ENCODE measurements at regions not wholly inside any gene's neighbourhood (a gene's known extent, or its start where the extent isn't known, plus 50 kb on each side); places are given as distances from the start of the nearest gene placed in this dataset.

- H4K91ac ChIP-seq (ENCODE audit: low read depth, low read length): no peak overlapping the region
- H3K18ac ChIP-seq (ENCODE audit: low read length): no peak overlapping the region
- no peak overlapping the region for H2BK5ac ChIP-seq (ENCODE audit: low read depth, low read length, poor library complexity)
- no peaks in the 10 kb centered on the region for H3K27me3 ChIP-seq (ENCODE audit: insufficient read depth, low read length)
- H4K8ac ChIP-seq (ENCODE audit: low read depth, low read length): no peak overlapping the region
- no peak overlapping the region for H2AK5ac ChIP-seq (ENCODE audit: low read length)
- H4K12ac ChIP-seq (ENCODE audit: low read depth, low read length): no peak overlapping the region
- no peaks in the 10 kb centered on the region for H3K36me3 ChIP-seq (ENCODE audit: control insufficient read depth in 1 of 2, insufficient read depth in 2 of 2, low read length in 2 of 2)
- DNase-seq: no peak
- H3K4me3 ChIP-seq (ENCODE audit: low read depth, low read length): no peak overlapping the region
- no peaks in the 10 kb centered on the region for H3K79me1 ChIP-seq (ENCODE audit: low read length)
- H3K79me2 ChIP-seq (ENCODE audit: control insufficient read depth, insufficient read depth, low read length, poor library complexity): no peaks in the 10 kb centered on the region
- H3K4ac ChIP-seq (ENCODE audit: low read depth, low read length): no peak overlapping the region
- H3K9ac ChIP-seq (ENCODE audit: low read length): no peak overlapping the region
- H2BK120ac ChIP-seq (ENCODE audit: insufficient read depth, low read length, poor library complexity): no peak overlapping the region
- H3K9me3 ChIP-seq (ENCODE audit: insufficient read depth, low read depth, low read length): peaks cover 3% of the 10 kb centered on the region
- H2AFZ ChIP-seq (ENCODE audit: insufficient read depth, low read length, poor library complexity): no peak overlapping the region
- H3K4me1 ChIP-seq (ENCODE audit: control insufficient read depth in 1 of 2, insufficient read depth in 2 of 2, low read length in 2 of 2): no peaks in the 10 kb centered on the region
- WGBS (ENCODE audit: extremely low coverage, insufficient coverage, insufficient read length): no CpG with 5 or more reads among the region's 1 CpG
- no peak overlapping the region for H3K23ac ChIP-seq (ENCODE audit: low read length)
- H3K4me2 ChIP-seq (ENCODE audit: low read length): no peak overlapping the region
- H3K27ac ChIP-seq (ENCODE audit: low read depth, low read length): no peak overlapping the region
- H2BK12ac ChIP-seq (ENCODE audit: low read length): no peak overlapping the region
- H3K14ac ChIP-seq (ENCODE audit: low read length): no peak overlapping the region
These were observed 81.1 kb downstream of the RRAGC start for GRCh38 chr1:38778521-38778920.

GRCh38 chr1:38778051-38778450 is 81.5 kb downstream of the RRAGC start:
- Histone ChIP-seq H4K12ac (ENCODE audit: low read depth, low read length) (no peak overlapping the region), H2BK12ac (ENCODE audit: low read length) (no peak overlapping the region), H3K14ac (ENCODE audit: low read length) (no peak overlapping the region), H3K36me3 (ENCODE audit: control insufficient read depth in 1 of 2, insufficient read depth in 2 of 2, low read length in 2 of 2) (no peaks in the 10 kb centered on the region), H2BK120ac (ENCODE audit: insufficient read depth, low read length, poor library complexity) (no peak overlapping the region), H3K4ac (ENCODE audit: low read depth, low read length) (no peak overlapping the region), H3K9ac (ENCODE audit: low read length) (no peak overlapping the region), H2AFZ (ENCODE audit: insufficient read depth, low read length, poor library complexity) (no peak overlapping the region), H4K8ac (ENCODE audit: low read depth, low read length) (no peak overlapping the region), H3K4me2 (ENCODE audit: low read length) (no peak overlapping the region), H3K27ac (ENCODE audit: low read depth, low read length) (no peak overlapping the region), H3K27me3 (ENCODE audit: insufficient read depth, low read length) (no peaks in the 10 kb centered on the region), H4K91ac (ENCODE audit: low read depth, low read length) (no peak overlapping the region), H3K79me1 (ENCODE audit: low read length) (no peaks in the 10 kb centered on the region), H3K4me1 (ENCODE audit: control insufficient read depth in 1 of 2, insufficient read depth in 2 of 2, low read length in 2 of 2) (no peaks in the 10 kb centered on the region), H3K4me3 (ENCODE audit: low read depth, low read length) (no peak overlapping the region), H3K79me2 (ENCODE audit: control insufficient read depth, insufficient read depth, low read length, poor library complexity) (no peaks in the 10 kb centered on the region), H3K9me3 (ENCODE audit: insufficient read depth, low read depth, low read length) (peaks cover 3% of the 10 kb centered on the region), H3K18ac (ENCODE audit: low read length) (no peak overlapping the region), H3K23ac (ENCODE audit: low read length) (no peak overlapping the region), H2BK5ac (ENCODE audit: low read depth, low read length, poor library complexity) (no peak overlapping the region), H2AK5ac (ENCODE audit: low read length) (no peak overlapping the region)
- DNase-seq: no peak
- no CpG with 5 or more reads among the region's 2 CpGs for WGBS (ENCODE audit: extremely low coverage, insufficient coverage, insufficient read length)

GRCh38 chr1:38777464-38777957 is 82.1 kb downstream of the RRAGC start:
- Histone ChIP-seq H3K9ac (ENCODE audit: low read length) (no peak overlapping the region), H2AK5ac (ENCODE audit: low read length) (no peak overlapping the region), H3K27me3 (ENCODE audit: insufficient read depth, low read length) (no peaks in the 10 kb centered on the region), H4K8ac (ENCODE audit: low read depth, low read length) (no peak overlapping the region), H3K36me3 (ENCODE audit: control insufficient read depth in 1 of 2, insufficient read depth in 2 of 2, low read length in 2 of 2) (no peaks in the 10 kb centered on the region), H3K27ac (ENCODE audit: low read depth, low read length) (no peak overlapping the region), H3K4me2 (ENCODE audit: low read length) (no peak overlapping the region), H2BK12ac (ENCODE audit: low read length) (no peak overlapping the region), H3K79me1 (ENCODE audit: low read length) (no peaks in the 10 kb centered on the region), H2AFZ (ENCODE audit: insufficient read depth, low read length, poor library complexity) (no peak overlapping the region), H3K23ac (ENCODE audit: low read length) (no peak overlapping the region), H3K79me2 (ENCODE audit: control insufficient read depth, insufficient read depth, low read length, poor library complexity) (no peaks in the 10 kb centered on the region), H2BK5ac (ENCODE audit: low read depth, low read length, poor library complexity) (no peak overlapping the region), H3K9me3 (ENCODE audit: insufficient read depth, low read depth, low read length) (peaks cover 3% of the 10 kb centered on the region), H4K91ac (ENCODE audit: low read depth, low read length) (no peak overlapping the region), H3K14ac (ENCODE audit: low read length) (no peak overlapping the region), H3K4ac (ENCODE audit: low read depth, low read length) (no peak overlapping the region), H4K12ac (ENCODE audit: low read depth, low read length) (no peak overlapping the region), H2BK120ac (ENCODE audit: insufficient read depth, low read length, poor library complexity) (no peak overlapping the region), H3K18ac (ENCODE audit: low read length) (no peak overlapping the region), H3K4me1 (ENCODE audit: control insufficient read depth in 1 of 2, insufficient read depth in 2 of 2, low read length in 2 of 2) (no peaks in the 10 kb centered on the region), H3K4me3 (ENCODE audit: low read depth, low read length) (no peak overlapping the region)
- no CpG with 5 or more reads among the region's 6 CpGs for WGBS (ENCODE audit: extremely low coverage, insufficient coverage, insufficient read length)
- no peak for DNase-seq

GRCh38 chr1:38776466-38777065 is 83.0 kb downstream of the RRAGC start:
- H3K36me3 ChIP-seq (ENCODE audit: control insufficient read depth in 1 of 2, insufficient read depth in 2 of 2, low read length in 2 of 2): no peaks in the 10 kb centered on the region
- H3K4me3 ChIP-seq (ENCODE audit: low read depth, low read length): no peak overlapping the region
- no peak overlapping the region for H2BK12ac ChIP-seq (ENCODE audit: low read length)
- no peak overlapping the region for H4K8ac ChIP-seq (ENCODE audit: low read depth, low read length)
- no peak overlapping the region for H4K12ac ChIP-seq (ENCODE audit: low read depth, low read length)
- H3K9ac ChIP-seq (ENCODE audit: low read length): no peak overlapping the region
- no peak overlapping the region for H3K4ac ChIP-seq (ENCODE audit: low read depth, low read length)
- H3K79me2 ChIP-seq (ENCODE audit: control insufficient read depth, insufficient read depth, low read length, poor library complexity): no peaks in the 10 kb centered on the region
- H2AK5ac ChIP-seq (ENCODE audit: low read length): no peak overlapping the region
- no peaks in the 10 kb centered on the region for H3K4me1 ChIP-seq (ENCODE audit: control insufficient read depth in 1 of 2, insufficient read depth in 2 of 2, low read length in 2 of 2)
- H2BK5ac ChIP-seq (ENCODE audit: low read depth, low read length, poor library complexity): no peak overlapping the region
- no peak overlapping the region for H4K91ac ChIP-seq (ENCODE audit: low read depth, low read length)
- H3K27me3 ChIP-seq (ENCODE audit: insufficient read depth, low read length): no peaks in the 10 kb centered on the region
- DNase-seq: no peak
- no peak overlapping the region for H3K27ac ChIP-seq (ENCODE audit: low read depth, low read length)
- no peak overlapping the region for H2AFZ ChIP-seq (ENCODE audit: insufficient read depth, low read length, poor library complexity)
- H3K79me1 ChIP-seq (ENCODE audit: low read length): no peaks in the 10 kb centered on the region
- H3K14ac ChIP-seq (ENCODE audit: low read length): no peak overlapping the region
- no peak overlapping the region for H3K4me2 ChIP-seq (ENCODE audit: low read length)
- no peak overlapping the region for H3K23ac ChIP-seq (ENCODE audit: low read length)
- H3K9me3 ChIP-seq (ENCODE audit: insufficient read depth, low read depth, low read length): peaks cover 3% of the 10 kb centered on the region
- H2BK120ac ChIP-seq (ENCODE audit: insufficient read depth, low read length, poor library complexity): no peak overlapping the region
- H3K18ac ChIP-seq (ENCODE audit: low read length): no peak overlapping the region

Data from trophoblast cell (in vitro differentiated cells and primary cell).